ENCODE measurements at regions not wholly inside any gene's neighbourhood (a gene's known extent, or its start where the extent isn't known, plus 50 kb on each side); places are given as distances from the start of the nearest gene placed in this dataset.

- TF ChIP-seq CTCF (IDR thresholded peaks at IDR 0.05) = no peak
- no peak for TF ChIP-seq ZFX (IDR thresholded peaks at IDR 0.05; ENCODE audit: borderline replicate concordance)
Measured at GRCh38 chr14:98226411-98226810, 1045.6 kb downstream of the BCL11B start.
